ENCODE measurements at regions not wholly inside any gene's neighbourhood (a gene's known extent, or its start where the extent isn't known, plus 50 kb on each side); places are given as distances from the start of the nearest gene placed in this dataset.

DNA sequence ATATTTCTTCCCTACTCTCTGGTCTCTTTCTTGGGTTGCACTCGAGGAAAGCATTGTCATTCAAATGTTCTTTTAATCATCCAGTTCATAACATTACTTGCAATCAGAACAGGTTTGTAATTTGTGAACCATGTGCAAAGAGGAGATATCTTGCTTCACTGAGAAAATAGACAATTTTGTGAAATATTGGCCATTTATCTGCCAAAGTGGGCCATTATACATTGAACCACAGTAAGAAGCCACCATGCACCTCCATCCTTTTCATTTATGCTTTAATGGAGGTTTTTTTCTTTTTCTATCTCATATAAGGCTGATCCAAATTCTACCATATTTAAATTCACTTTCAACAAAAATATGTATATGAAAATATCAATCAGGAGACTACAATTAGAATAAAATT is 335.3 kb upstream of the AADAT start:
- TF ChIP-seq, protein P1, sequence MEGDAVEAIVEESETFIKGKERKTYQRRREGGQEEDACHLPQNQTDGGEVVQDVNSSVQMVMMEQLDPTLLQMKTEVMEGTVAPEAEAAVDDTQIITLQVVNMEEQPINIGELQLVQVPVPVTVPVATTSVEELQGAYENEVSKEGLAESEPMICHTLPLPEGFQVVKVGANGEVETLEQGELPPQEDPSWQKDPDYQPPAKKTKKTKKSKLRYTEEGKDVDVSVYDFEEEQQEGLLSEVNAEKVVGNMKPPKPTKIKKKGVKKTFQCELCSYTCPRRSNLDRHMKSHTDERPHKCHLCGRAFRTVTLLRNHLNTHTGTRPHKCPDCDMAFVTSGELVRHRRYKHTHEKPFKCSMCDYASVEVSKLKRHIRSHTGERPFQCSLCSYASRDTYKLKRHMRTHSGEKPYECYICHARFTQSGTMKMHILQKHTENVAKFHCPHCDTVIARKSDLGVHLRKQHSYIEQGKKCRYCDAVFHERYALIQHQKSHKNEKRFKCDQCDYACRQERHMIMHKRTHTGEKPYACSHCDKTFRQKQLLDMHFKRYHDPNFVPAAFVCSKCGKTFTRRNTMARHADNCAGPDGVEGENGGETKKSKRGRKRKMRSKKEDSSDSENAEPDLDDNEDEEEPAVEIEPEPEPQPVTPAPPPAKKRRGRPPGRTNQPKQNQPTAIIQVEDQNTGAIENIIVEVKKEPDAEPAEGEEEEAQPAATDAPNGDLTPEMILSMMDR (IDR thresholded peaks at IDR 0.05) = no peak
- TF ChIP-seq EP300 (IDR thresholded peaks at IDR 0.05) (no peak), POLR2A (IDR thresholded peaks at IDR 0.05) (no peak), POLR2AphosphoS5 (IDR thresholded peaks at IDR 0.05) (no peak)
